ENCODE measurements at regions not wholly inside any gene's neighbourhood (a gene's known extent, or its start where the extent isn't known, plus 50 kb on each side); places are given as distances from the start of the nearest gene placed in this dataset.

- SMC1A ChIA-PET (ENCODE audit: uncharacterized antibody, unreplicated experiment) = interaction anchor here (0.6 kb wide), 1 partner anchor 82 kb away, joined by 3 read pairs; no protein-coding TSS in a partner anchor
- no TSS peak for BruUV-seq (replicated peaks)
- RAD21 ChIA-PET (ENCODE audit: unreplicated experiment) = no interaction called here
- H3K9me3 ChIP-seq (replicated peaks; ENCODE audit: control insufficient read depth, insufficient read depth, low read length) = no peaks in the 10 kb centered on the region
- H4K20me1 ChIP-seq (ENCODE audit: control insufficient read depth, insufficient read depth) = no peaks in the 10 kb centered on the region
- in situ Hi-C loops (cut with MboI) = no loop called here
- intact Hi-C loops (cut with micrococcal nuclease; ENCODE audit: unreplicated experiment) = no loop called here
- H2AFZ ChIP-seq (ENCODE audit: control insufficient read depth, low read depth, low read length) = no peak overlapping the region
- no peaks in the 10 kb centered on the region for H3K79me2 ChIP-seq (ENCODE audit: control insufficient read depth, insufficient read depth, low read length)
- 46% methylated on average over 3 of the region's 3 CpGs for WGBS (ENCODE audit: insufficient coverage, insufficient replicate concordance, low lambda C conversion rate, missing lambda C conversion rate)
- H3K9ac ChIP-seq (ENCODE audit: control insufficient read depth, insufficient read depth, low read length) = no peak overlapping the region
- no peak overlapping the region for H3K4me3 ChIP-seq
- no peak for DNase-seq (ENCODE audit: low read depth, low spot score)
- H3K27ac ChIP-seq (ENCODE audit: control insufficient read depth, insufficient read depth) = no peak overlapping the region
- POLR2A ChIA-PET = interaction anchor here (0.6 kb wide), 1 partner anchor 9 kb away, joined by 3 read pairs; no protein-coding TSS in a partner anchor
- FAIRE-seq = no peak
- no peaks in the 10 kb centered on the region for H3K36me3 ChIP-seq (ENCODE audit: control insufficient read depth in 2 of 2, insufficient read depth in 2 of 2, low read length in 1 of 2)
- CTCF ChIA-PET = interaction anchor here (0.6 kb wide), 1 partner anchor 23 kb away, joined by 3 read pairs; no protein-coding TSS in a partner anchor
- H3K4me2 ChIP-seq (ENCODE audit: control insufficient read depth, insufficient read depth) = no peak overlapping the region
- H3K27me3 ChIP-seq (replicated peaks in 1 of 2; ENCODE audit: control insufficient read depth in 2 of 2, insufficient read depth in 2 of 2, low read length in 1 of 2) = no peaks in the 10 kb centered on the region
- ATAC-seq = no peak
- no peak for TF ChIP-seq ZBED1 (IDR thresholded peaks at IDR 0.05; ENCODE audit: borderline replicate concordance)
- TF ChIP-seq NR2F1 (conservative IDR thresholded peaks at IDR 0.05) = no peak
- H3K4me1 ChIP-seq (ENCODE audit: control insufficient read depth, insufficient read depth, low read length) = no peaks in the 10 kb centered on the region
Observed at GRCh38 chr18:27581296-27581904, 396.3 kb upstream of the CHST9 start.

GRCh38 chr18:27579364-27579763 lies 394.3 kb upstream of the CHST9 start:
- intact Hi-C loops (cut with micrococcal nuclease; ENCODE audit: unreplicated experiment) (no loop called here), in situ Hi-C loops (cut with MboI) (no loop called here)
- H3K79me2 ChIP-seq (ENCODE audit: control insufficient read depth, insufficient read depth, low read length) = no peaks in the 10 kb centered on the region
- no peaks in the 10 kb centered on the region for H3K36me3 ChIP-seq (ENCODE audit: control insufficient read depth in 2 of 2, insufficient read depth in 2 of 2, low read length in 1 of 2)
- no peaks in the 10 kb centered on the region for H3K4me1 ChIP-seq (ENCODE audit: control insufficient read depth, insufficient read depth, low read length)
- CTCF ChIA-PET = no interaction called here
- no peak overlapping the region for H3K4me2 ChIP-seq (ENCODE audit: control insufficient read depth, insufficient read depth)
- no peak overlapping the region for H2AFZ ChIP-seq (ENCODE audit: control insufficient read depth, low read depth, low read length)
- BruUV-seq (replicated peaks) = no TSS peak
- no peak overlapping the region for H3K9ac ChIP-seq (ENCODE audit: control insufficient read depth, insufficient read depth, low read length)
- DNase-seq (ENCODE audit: low read depth, low spot score) (no peak), FAIRE-seq (no peak), ATAC-seq (no peak)
- H3K9me3 ChIP-seq (replicated peaks; ENCODE audit: control insufficient read depth, insufficient read depth, low read length) = no peaks in the 10 kb centered on the region
- 0% methylated on average over 2 of the region's 2 CpGs for WGBS (ENCODE audit: insufficient coverage, insufficient replicate concordance, low lambda C conversion rate, missing lambda C conversion rate)
- H3K27me3 ChIP-seq (replicated peaks in 1 of 2; ENCODE audit: control insufficient read depth in 2 of 2, insufficient read depth in 2 of 2, low read length in 1 of 2) = no peaks in the 10 kb centered on the region
- POLR2A ChIA-PET = no interaction called here
- H4K20me1 ChIP-seq (ENCODE audit: control insufficient read depth, insufficient read depth) = no peaks in the 10 kb centered on the region
- SMC1A ChIA-PET (ENCODE audit: uncharacterized antibody, unreplicated experiment) = no interaction called here
- H3K27ac ChIP-seq (ENCODE audit: control insufficient read depth, insufficient read depth) = no peak overlapping the region
- H3K4me3 ChIP-seq = no peak overlapping the region
- RAD21 ChIA-PET (ENCODE audit: unreplicated experiment) = no interaction called here
- TF ChIP-seq IRF5 (IDR thresholded peaks at IDR 0.05; ENCODE audit: borderline replicate concordance) (no peak), SP1 (IDR thresholded peaks at IDR 0.05; ENCODE audit: low read depth, low read length) (no peak), MYC (IDR thresholded peaks at IDR 0.05; ENCODE audit: insufficient read depth, insufficient read length, insufficient replicate concordance, low read length, severe bottlenecking) (no peak), EGR1 (IDR thresholded peaks at IDR 0.05; ENCODE audit: borderline replicate concordance in 1 of 2, low read depth in 2 of 2, low read length in 2 of 2) (no peak), SREBF2 (IDR thresholded peaks at IDR 0.05; ENCODE audit: low read length) (no peak), BACH1 (IDR thresholded peaks at IDR 0.05; ENCODE audit: borderline replicate concordance) (no peak), CHD2 (IDR thresholded peaks at IDR 0.05; ENCODE audit: borderline replicate concordance, low read depth, low read length) (no peak), BRCA1 (IDR thresholded peaks at IDR 0.05; ENCODE audit: low read depth, low read length) (no peak), ETV6 (conservative IDR thresholded peaks at IDR 0.05 in 1 of 2, IDR thresholded peaks at IDR 0.05 in 1 of 2; ENCODE audit: borderline replicate concordance in 1 of 2, low read depth in 1 of 2) (no peak), RB1 (IDR thresholded peaks at IDR 0.05; ENCODE audit: borderline replicate concordance) (no peak), TCF12 (IDR thresholded peaks at IDR 0.05; ENCODE audit: low read depth, low read length) (no peak), NFYA (IDR thresholded peaks at IDR 0.05; ENCODE audit: borderline replicate concordance, low read depth, low read length) (no peak), EZH2 (IDR thresholded peaks at IDR 0.05; ENCODE audit: borderline replicate concordance, control insufficient read depth, low read depth, low read length) (no peak), CBFB (IDR thresholded peaks at IDR 0.05; ENCODE audit: low read depth) (no peak)

Measured in GM12878 (cell line).